22Rv1 (cell line): ENCODE measurements at regions not wholly inside any gene's neighbourhood (a gene's known extent, or its start where the extent isn't known, plus 50 kb on each side); places are given as distances from the start of the nearest gene placed in this dataset.

Source experiments
- H3K27ac ChIP-seq: fragments of 450-650 bp; 2 replicates; pipeline ENCODE4 v1.5.1; 2017
- CTCF ChIP-seq: fragments of 450-650 bp; IDR thresholded peaks from 2 replicates; pipeline ENCODE4 v1.5.1; 2017; ENCODE audit warnings: mild to moderate bottlenecking
- ZFX ChIP-seq: fragments of 450-650 bp; IDR thresholded peaks from 2 replicates; pipeline ENCODE4 v1.6.1; 2017; ENCODE audit warnings: antibody characterized with exemption, borderline replicate concordance

- no peak overlapping the region for H3K27ac ChIP-seq
- no peak for TF ChIP-seq CTCF
- no peak for TF ChIP-seq ZFX
Observed at GRCh38 chr20:40339661-40340449, 349.2 kb downstream of the MAFB start.

GRCh38 chr20:40336533-40336932 is 352.5 kb downstream of the MAFB start:
- TF ChIP-seq ZFX: no peak
- no peak for TF ChIP-seq CTCF
- no peak overlapping the region for H3K27ac ChIP-seq

DNA sequence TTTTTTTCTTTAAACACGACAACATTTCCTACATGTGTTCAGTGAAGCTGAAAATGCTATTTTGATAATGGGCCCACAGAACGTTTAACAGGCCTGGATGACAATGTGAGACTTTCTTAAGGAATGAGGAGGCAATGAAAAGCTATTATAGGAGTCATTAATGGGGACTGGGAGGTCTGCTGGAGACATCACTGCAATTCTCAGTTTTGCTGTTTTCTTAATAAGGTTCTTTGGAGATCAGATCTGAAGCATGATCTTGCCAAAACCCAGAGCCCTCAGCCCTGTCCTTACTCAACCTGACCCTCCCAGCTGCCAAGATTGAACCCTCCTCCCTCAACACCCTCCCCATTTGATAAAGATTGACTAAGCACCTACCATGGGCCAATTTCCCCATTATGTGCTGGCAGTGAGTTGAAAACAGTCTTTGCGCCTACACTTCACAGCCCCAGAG is 353.1 kb downstream of the MAFB start:
- no peak for TF ChIP-seq ZFX
- TF ChIP-seq CTCF: no peak
- no peak overlapping the region for H3K27ac ChIP-seq

DNA sequence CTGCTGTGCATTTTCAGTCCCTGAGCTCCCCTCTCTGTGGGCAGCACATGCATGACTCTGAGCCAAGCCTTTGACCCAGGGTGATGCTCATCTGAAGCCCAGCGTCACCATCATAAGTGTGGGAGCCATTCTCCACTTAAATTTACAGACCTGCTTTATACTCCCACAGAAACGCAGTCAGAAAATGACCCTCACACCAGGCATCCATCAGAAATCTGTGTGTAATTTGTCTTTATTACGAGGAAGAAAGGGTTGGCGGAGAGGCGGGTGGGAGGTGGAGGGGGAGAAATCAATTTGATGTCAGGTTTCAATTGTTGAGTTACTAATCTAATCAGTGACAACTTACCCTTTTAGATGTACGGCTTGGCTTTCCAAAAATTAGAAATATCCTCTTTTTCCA is 353.6 kb downstream of the MAFB start:
- H3K27ac ChIP-seq: no peak overlapping the region
- TF ChIP-seq CTCF (no peak), ZFX (no peak)

DNA sequence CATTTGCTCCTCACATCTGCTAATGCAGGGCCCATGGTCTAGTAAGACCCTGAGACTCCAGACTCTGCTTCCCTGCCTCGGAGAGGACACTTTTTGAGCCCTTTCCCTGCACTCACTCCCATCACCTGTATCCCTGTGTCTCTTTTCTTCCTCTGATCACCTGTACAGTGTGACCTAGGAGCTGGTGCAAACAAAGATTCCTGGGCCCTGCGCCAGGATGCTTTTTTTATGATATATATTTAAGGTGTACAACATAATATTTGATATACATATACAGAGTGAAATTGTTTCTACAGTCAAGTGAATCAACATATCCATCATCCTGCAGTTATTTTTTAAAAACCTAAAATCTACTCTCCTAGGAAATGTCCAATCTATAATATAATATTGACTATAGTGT is 355.4 kb downstream of the MAFB start:
- no peak for TF ChIP-seq ZFX
- no peak for TF ChIP-seq CTCF
- H3K27ac ChIP-seq: no peak overlapping the region

DNA sequence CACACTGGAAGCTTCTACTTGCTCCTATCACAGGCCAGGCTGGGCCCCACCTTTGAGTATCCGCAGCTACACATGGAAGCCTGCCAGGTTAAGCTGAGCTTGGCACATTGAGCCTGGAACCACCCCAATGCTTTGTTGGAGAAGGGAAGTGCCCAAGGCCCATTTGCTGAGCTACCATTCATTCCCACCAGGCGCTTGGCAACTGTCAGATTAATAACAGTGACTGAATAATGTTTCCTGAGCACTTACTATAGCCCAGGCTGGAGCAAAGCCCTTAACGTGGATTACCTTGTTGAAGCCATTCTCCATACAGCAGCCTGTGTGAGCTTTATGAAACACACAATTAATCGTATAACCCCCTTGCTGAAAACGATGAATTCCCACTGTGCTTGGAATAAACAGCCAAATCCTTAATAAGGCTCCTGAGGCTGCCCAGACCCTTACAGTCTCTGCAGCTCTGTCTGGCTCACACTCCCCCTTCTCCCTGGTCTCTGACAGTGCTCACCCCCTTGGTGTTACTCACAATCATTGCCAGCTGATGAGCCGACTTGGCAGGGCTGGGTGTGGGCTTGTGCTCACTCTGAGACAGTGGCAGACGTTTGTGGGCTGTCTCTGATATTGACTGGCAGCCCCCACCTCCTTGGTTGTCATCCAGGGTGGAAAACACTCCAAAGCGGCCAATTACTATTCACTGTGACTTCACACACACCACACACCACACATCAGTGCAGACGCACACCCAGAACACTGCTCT is 357.1 kb downstream of the MAFB start:
- no peak for TF ChIP-seq CTCF
- TF ChIP-seq ZFX: no peak
- no peak overlapping the region for H3K27ac ChIP-seq

DNA sequence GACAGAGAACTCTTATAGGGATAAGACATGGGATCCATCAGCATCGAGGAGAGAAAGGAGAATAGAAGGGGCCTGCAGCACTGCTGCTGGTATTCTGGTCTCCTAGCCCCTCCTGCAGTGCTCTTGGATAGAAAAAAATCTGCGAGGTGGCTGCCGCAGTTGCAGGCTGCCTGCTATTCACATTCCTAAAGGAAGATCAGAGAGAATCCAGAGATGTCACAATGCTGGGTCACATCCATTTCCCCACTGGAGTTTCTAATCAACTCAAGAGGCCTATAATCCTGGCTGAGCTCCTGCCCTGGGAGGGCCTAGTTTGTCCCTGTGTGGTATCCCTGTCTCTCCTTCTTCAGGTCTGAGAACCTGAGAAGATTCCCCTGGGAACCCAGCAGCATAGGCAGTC is 357.8 kb downstream of the MAFB start:
- H3K27ac ChIP-seq: no peak overlapping the region
- TF ChIP-seq CTCF: no peak
- TF ChIP-seq ZFX: no peak
